ENCODE measurements at regions not wholly inside any gene's neighbourhood (a gene's known extent, or its start where the extent isn't known, plus 50 kb on each side); places are given as distances from the start of the nearest gene placed in this dataset.

DNA sequence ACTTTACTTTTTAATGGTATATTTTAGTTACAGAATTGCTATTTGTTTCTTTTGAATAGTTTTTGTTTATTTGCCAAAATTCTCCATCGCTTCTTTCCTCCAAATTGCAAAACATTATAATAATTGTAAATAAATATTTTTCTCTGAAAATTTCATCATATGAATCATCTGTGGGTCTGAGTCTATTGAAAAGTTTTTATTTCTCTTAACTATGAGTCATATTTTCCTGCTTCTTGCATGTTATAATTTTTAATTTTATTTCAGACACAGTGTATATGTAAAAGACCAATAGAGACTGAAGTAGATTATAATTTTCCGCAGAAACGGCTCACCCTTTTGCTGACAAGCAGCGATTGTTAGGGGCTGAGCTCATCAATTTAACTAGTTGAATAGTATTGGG lies 279.1 kb upstream of the IL12B start:
- DNase-seq: no peak

DNA sequence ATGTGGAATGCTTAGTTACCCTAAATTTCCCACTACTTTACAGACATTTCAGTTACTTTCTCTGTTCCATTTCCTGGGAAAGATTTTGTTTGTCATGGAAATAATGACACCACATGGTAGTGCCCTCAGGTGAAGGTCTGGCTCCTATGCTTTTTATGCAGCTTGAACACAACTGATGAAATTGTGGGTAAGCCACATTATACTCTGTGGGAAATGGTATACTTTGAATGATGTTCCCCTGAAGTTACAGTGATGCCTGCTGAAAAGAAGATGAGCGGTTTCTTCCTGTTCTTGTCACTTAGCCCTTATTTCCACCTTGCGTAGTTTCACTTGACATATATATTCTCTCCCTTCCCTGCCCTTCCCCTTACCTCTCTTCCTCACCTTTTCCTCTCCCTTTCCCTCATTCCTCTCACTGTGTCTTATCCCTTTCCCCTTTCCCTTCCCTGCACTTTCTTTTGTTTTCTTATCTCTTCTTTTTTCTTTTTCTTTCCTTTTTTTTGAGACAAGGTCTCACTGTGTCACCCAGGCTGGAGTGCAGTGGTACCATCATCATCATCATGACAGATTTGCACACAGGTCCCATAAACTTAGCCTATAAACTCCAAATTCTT lies 280.8 kb upstream of the IL12B start:
- DNase-seq: no peak

GRCh38 chr5:159616952-159617351 lies 286.7 kb upstream of the IL12B start:
- no peak for DNase-seq

GRCh38 chr5:159619826-159620225 lies 289.5 kb upstream of the IL12B start:
- DNase-seq: no peak

GRCh38 chr5:159620853-159621540 lies 290.7 kb upstream of the IL12B start:
- DNase-seq: no peak

DNA sequence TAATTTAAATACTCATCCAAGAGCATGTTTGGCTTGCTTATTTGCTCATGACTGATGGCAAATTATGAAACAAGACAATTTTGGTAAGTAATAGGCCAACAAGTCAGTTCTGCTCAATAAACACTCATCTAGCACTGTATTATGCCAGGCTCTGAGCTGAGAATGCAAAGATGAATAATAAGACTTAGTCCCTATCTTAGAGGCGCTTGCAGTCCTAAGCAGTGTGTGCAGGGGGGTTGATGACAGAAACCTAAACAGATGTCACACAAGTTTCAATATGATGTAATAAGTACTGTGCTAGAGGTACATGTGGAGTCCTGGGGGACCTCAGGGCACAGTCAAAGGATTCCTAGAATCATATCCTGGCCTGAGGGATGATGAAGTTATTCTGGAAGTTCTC lies 287.6 kb upstream of the ADRA1B start:
- DNase-seq: no peak

DNA sequence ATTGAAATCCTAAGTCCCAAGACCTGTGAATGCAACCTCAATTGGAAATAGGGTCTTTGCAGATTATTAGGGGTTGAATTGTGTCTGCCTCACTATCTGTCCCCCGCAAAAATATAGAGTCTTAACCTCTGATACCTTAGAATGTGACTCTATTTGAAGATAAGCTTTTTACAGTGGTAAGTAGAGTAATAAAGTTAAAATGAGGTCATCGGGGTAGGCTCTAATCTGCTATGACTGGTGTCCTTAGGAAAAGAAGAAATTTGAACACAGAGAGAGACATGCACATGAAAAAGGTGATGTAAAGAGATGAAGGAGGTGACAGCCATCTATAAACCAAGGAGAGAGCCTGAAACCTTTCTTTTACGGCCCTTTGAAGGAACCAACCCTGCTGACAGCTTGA lies 287.1 kb upstream of the ADRA1B start:
- DNase-seq: no peak

- DNase-seq: no peak
Observed at GRCh38 chr5:159630545-159630944, 285.7 kb upstream of the ADRA1B start.

- no peak for DNase-seq
Observed at GRCh38 chr5:159631001-159631400, 285.3 kb upstream of the ADRA1B start.

- DNase-seq: no peak
Observed at GRCh38 chr5:159632866-159633265, 283.4 kb upstream of the ADRA1B start.

DNA sequence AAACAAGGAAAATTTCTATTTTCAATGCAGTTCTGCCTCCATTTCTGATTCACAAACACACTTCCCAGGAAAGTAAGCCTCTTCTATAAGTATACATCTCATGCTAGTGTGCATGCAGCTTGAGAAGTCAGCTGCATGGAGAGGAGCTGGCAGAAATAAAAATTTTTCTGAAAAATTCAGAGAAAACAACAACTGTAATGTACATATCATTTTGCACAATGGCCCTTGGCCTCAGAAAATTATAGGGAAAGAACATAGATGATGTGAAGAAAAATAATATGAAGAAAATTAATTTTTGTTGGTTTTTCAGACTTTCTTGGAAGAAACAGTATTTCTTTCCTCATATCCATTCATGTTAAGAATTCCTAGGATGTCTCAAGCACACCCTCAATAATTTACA lies 277.8 kb upstream of the ADRA1B start:
- DNase-seq: no peak

DNA sequence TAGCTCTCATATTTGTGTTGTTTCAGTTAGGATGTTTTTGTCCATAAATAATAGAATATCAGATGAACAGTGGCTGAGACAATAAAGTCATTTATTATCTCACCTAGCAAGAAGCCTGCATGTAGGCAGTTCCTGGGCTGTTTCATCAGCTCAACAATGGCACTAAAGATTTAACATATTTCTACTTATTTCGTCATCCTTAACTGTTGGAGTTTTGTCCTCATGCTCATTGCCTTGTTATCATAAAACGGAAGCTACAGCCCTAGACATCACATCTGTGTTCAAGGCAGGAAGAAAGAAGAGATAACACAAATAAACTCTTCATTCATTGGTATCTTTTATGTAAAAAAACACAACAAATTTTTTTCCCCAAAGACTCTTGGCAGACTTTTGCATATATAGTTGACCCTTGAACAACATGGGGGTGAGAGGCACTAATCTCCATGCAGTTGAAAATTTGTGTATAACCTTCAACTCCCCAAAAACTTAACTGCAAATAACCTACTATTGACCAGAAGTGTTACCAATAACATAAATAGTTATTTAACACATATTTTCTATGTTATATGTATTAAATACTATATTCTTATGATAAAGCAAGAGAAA lies 277.2 kb upstream of the ADRA1B start:
- no peak for DNase-seq

DNA sequence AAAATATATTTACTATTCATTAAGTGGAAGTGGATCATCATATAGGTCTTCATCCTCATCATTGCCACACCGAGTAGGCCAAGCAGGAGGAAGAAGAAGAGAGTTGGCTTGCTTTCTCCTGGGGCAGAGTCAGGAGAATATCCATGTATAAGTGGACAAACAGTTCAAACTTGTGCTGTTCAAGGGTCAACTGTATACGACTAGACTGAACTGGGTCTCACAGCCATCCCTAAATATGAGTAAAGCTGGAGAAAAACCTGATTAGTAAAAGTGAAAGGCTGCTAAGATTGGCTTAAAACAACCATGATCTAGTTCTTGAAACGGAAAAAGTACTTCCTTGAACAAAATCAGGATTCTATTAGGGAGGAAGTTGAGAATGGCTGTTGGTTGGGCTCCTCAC lies 276.7 kb upstream of the ADRA1B start:
- DNase-seq: no peak

DNA sequence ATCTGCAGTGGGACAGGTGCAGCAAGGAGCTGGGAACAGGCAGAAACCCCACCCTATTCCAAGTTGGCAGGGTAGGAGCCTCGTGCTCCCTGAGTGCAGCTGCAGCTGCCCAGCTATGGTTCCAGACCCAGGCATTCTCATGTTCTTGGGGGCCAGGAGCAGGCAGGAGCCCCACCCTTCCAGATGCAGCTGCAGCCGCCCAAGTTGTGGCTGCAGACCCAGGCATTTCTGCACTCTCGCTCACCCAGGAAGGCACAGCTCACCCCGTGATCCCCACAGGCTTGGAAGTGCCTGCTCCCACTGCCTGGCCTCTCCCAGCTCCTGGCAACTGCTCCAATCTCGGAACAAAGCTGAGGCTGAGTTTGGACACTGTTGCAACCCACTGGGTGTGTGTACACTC lies 275.8 kb upstream of the ADRA1B start:
- no peak for DNase-seq

DNA sequence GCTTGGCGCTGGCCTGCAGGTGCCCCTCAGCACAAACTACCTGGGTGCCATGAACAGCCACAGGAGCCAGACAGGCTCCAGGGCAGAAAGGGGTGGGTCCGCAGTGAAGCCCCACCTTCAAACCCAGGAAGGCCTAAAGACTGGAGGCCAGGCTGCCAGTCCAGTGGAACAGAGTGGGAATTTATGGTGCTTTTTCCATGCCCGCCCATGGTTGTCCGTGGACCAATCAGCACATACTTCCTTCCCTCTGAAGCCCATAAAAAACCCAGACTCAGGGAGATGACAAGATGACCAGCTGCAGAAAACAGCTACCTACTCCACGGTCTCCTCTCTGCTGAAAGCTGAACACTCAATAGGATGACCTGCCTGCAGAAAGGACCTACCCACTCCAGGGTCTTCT lies 275.4 kb upstream of the ADRA1B start:
- DNase-seq: no peak

GRCh38 chr5:159641371-159642039 lies 274.8 kb upstream of the ADRA1B start:
- no peak for DNase-seq

- no peak for DNase-seq
Observed at GRCh38 chr5:159642379-159642778, 273.9 kb upstream of the ADRA1B start.

DNA sequence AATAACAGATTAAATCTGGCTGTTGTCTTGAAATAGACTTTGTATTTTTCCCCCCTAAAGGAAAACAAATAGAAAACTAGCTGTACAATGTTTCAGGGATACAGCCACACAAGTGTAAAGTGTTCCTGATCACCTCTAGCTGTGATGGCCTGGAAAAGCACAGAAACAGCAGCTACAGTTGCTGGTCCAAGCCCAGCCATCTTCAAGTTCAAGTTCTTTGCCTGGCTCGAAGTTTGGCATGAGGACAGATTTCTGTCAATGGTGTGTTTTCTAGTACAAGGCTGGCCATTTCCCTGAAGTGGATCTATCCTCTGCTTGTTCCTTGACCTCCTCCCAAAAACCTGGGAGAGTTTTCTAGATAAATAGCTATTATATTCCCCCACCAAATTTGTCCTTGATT lies 272.2 kb upstream of the ADRA1B start:
- no peak for DNase-seq

- DNase-seq: no peak
Observed at GRCh38 chr5:159645179-159645846, 271.0 kb upstream of the ADRA1B start.

GRCh38 chr5:159650803-159651202 lies 265.5 kb upstream of the ADRA1B start:
- DNase-seq: no peak

GRCh38 chr5:159655757-159656409 lies 260.4 kb upstream of the ADRA1B start:
- DNase-seq: no peak

DNA sequence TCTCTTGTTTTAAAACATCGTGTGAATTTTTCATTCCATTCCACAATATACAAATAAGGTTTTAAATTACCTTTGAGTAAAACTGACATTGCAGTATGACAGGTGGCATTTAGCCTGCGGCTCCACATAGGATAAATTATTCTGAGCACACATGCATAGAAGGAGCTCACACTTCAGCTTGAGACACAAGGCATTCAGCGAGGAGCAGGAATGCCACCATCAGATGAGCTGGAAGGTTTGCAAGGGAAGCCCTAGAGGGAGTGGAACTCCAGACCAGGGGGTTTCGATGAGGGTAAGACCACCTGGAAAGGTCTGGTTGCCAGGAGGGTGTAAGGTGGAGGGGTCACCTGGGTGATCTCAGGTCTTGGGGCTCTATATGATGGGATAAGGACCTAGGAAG lies 259.0 kb upstream of the ADRA1B start:
- no peak for DNase-seq

DNA sequence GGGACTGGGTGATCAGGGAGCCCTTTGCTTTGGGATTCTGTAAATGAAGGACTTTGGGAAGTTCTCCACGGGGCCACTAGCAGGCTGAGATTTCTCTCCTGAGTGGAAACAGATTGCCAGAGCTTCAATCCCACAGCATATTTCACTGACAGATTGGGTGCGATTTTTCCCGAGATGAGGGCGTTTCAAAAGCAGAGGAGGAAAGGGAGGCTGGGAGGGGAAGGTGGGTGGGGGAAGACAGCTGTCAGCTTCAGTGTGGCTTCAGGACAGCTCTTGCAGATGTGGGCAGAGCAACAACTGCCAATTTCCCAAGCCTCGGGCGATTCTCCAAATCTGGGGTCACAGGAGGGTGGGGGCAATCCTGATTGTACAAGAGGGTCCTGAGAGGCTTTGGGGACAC lies 258.5 kb upstream of the ADRA1B start:
- DNase-seq: no peak

All from activated CD4-positive, CD25-positive, alpha-beta regulatory T cell (primary cell).